Gastroesophageal sphincter (tissue), 4 donors: ENCODE measurements at regions not wholly inside any gene's neighbourhood (a gene's known extent, or its start where the extent isn't known, plus 50 kb on each side); places are given as distances from the start of the nearest gene placed in this dataset.

Experiments used
- ATAC-seq: fragments of 150-250 bp; one replicate; pipeline ENCODE4 v1.9.1; 2016; ENCODE audit warnings: mild to moderate bottlenecking, moderate library complexity
- H3K27ac ChIP-seq, 4 donors: fragments of 200-600 bp; sonication (generic) in 3 of 4; 1 replicate in 3 of 4; 2 replicates in 1 of 4; pipeline ENCODE4 v1.5.1; 2016 to 2019
- H3K27me3 ChIP-seq: fragments of 200-600 bp; sonication (generic); one replicate; pipeline ENCODE4 v1.5.1; 2019
- H3K36me3 ChIP-seq, 2 donors: fragments of 200-600 bp; sonication (generic); one replicate each; pipeline ENCODE4 v1.5.1; 2019; ENCODE audit warnings: control low read depth in 1 of 2
- H3K4me1 ChIP-seq, 3 donors: fragments of 200-600 bp; sonication (generic); 1 replicate in 2 of 3; 2 replicates in 1 of 3; pipeline ENCODE4 v1.5.1; 2016 to 2019; ENCODE audit warnings: control low read depth in 2 of 3
- H3K4me3 ChIP-seq, 2 donors: fragments of 200-600 bp; sonication (generic); one replicate each; pipeline ENCODE4 v1.5.1; 2019; ENCODE audit warnings: mild to moderate bottlenecking in 1 of 2, moderate library complexity in 1 of 2
- H3K9me3 ChIP-seq, 3 donors: fragments of 200-600 bp; sonication (generic); one replicate each; pipeline ENCODE4 v1.5.1; 2017 to 2019; ENCODE audit warnings: control low read depth in 2 of 3
- CTCF ChIP-seq, 4 experiments: fragments of 200-600 bp in 2 of 4; fragments of 450-650 bp in 2 of 4; sonication (generic) in 1 of 4; IDR thresholded peaks; one replicate each; pipeline ENCODE4 v1.5.1; 2017 to 2019; ENCODE audit warnings: antibody characterized with exemption in 4 of 4, mild to moderate bottlenecking in 2 of 4, moderate library complexity in 2 of 4
- EP300 ChIP-seq: sonication (generic); formaldehyde crosslinking; IDR thresholded peaks from one replicate; pipeline ENCODE4 v1.6.1; 2017; ENCODE audit warnings: antibody characterized with exemption, mild to moderate bottlenecking
- POLR2A ChIP-seq, 2 donors: fragments of 450-650 bp; IDR thresholded peaks; one replicate each; pipeline ENCODE4 v1.6.1; 2017; ENCODE audit warnings: antibody characterized with exemption in 2 of 2, mild to moderate bottlenecking in 2 of 2, moderate library complexity in 1 of 2
- POLR2AphosphoS5 ChIP-seq: sonication (generic); formaldehyde crosslinking; IDR thresholded peaks from one replicate; pipeline ENCODE4 v1.6.1; 2017; ENCODE audit warnings: antibody characterized with exemption
- WGBS, 2 donors: methylation state at CpG; one replicate each; pipeline ENCODE4 v1.1.5; 2018; ENCODE audit warnings: low coverage in 1 of 2; 5-methylcytosine and 5-hydroxymethylcytosine counted together

GRCh38 chr12:67444542-67444941 is 175.4 kb downstream of the CAND1 start:
- no peak for ATAC-seq

GRCh38 chr12:67446716-67447115 is 177.6 kb downstream of the CAND1 start:
- TF ChIP-seq CTCF (IDR thresholded peaks at IDR 0.05), result no peak
- TF ChIP-seq POLR2A (IDR thresholded peaks at IDR 0.05), result no peak
- no peak for TF ChIP-seq EP300
- no peak for TF ChIP-seq POLR2AphosphoS5
- Histone ChIP-seq H3K27me3 (no peaks in the 10 kb centered on the region), H3K4me1 (peaks cover 5 to 11% (median 7%) of the 10 kb centered on the region in 3 donors), H3K36me3 (no peaks in the 10 kb centered on the region), H3K9me3 (no peaks in the 10 kb centered on the region), H3K4me3 (no peak overlapping the region), H3K27ac (no peak overlapping the region)
- WGBS, 2 donors, result 75 to 96% methylated on average over 4 to 5 of the region's 5 CpGs
- ATAC-seq, result no peak

More at GRCh38 chr12:67444542-67444941, 175.4 kb downstream of the CAND1 start:
- no peak overlapping the region for H3K27ac ChIP-seq
- H3K36me3 ChIP-seq, result no peaks in the 10 kb centered on the region
- peaks cover 5 to 17% (median 7%) of the 10 kb centered on the region in 3 donors for H3K4me1 ChIP-seq
- no peaks in the 10 kb centered on the region for H3K9me3 ChIP-seq
- H3K27me3 ChIP-seq, result no peaks in the 10 kb centered on the region
- 91 to 100% methylated on average over 1 to 5 of the region's 5 CpGs for WGBS, 2 donors
- no peak overlapping the region for H3K4me3 ChIP-seq
- no peak for TF ChIP-seq CTCF (IDR thresholded peaks at IDR 0.05)
- no peak for TF ChIP-seq POLR2A (IDR thresholded peaks at IDR 0.05)
- TF ChIP-seq EP300, result no peak
- TF ChIP-seq POLR2AphosphoS5, result no peak

GRCh38 chr12:67447180-67447579 is 178.0 kb downstream of the CAND1 start:
- no peak for ATAC-seq
- TF ChIP-seq POLR2A (IDR thresholded peaks at IDR 0.05), result no peak
- no peak for TF ChIP-seq POLR2AphosphoS5
- TF ChIP-seq CTCF (IDR thresholded peaks at IDR 0.05), result no peak
- TF ChIP-seq EP300, result no peak
- Histone ChIP-seq H3K27ac (no peak overlapping the region), H3K36me3 (no peaks in the 10 kb centered on the region), H3K9me3 (no peaks in the 10 kb centered on the region), H3K4me1 (peaks cover 3 to 7% (median 5%) of the 10 kb centered on the region in 3 donors), H3K4me3 (no peak overlapping the region), H3K27me3 (no peaks in the 10 kb centered on the region)

GRCh38 chr12:67449591-67450052 is 180.5 kb downstream of the CAND1 start:
- H3K9me3 ChIP-seq, result no peaks in the 10 kb centered on the region
- no peaks in the 10 kb centered on the region for H3K27me3 ChIP-seq
- H3K27ac ChIP-seq, result no peak overlapping the region
- no peaks in the 10 kb centered on the region for H3K4me1 ChIP-seq
- no peak for ATAC-seq
- TF ChIP-seq CTCF (IDR thresholded peaks at IDR 0.05) (no peak), EP300 (no peak), POLR2AphosphoS5 (no peak), POLR2A (IDR thresholded peaks at IDR 0.05) (no peak)
- H3K4me3 ChIP-seq, result no peak overlapping the region
- WGBS, 2 donors, result 75 to 89% methylated on average over 5 to 6 of the region's 6 CpGs
- no peaks in the 10 kb centered on the region for H3K36me3 ChIP-seq

- Histone ChIP-seq H3K27me3 (no peaks in the 10 kb centered on the region), H3K4me3 (no peak overlapping the region), H3K9me3 (no peaks in the 10 kb centered on the region), H3K4me1 (no peaks in the 10 kb centered on the region), H3K27ac (no peak overlapping the region), H3K36me3 (no peaks in the 10 kb centered on the region)
- ATAC-seq, result no peak
- WGBS, 2 donors, result 67 to 88% methylated on average over 2 to 4 of the region's 4 CpGs
- TF ChIP-seq POLR2A (IDR thresholded peaks at IDR 0.05), result no peak
- TF ChIP-seq EP300, result no peak
- TF ChIP-seq POLR2AphosphoS5, result no peak
Observed at GRCh38 chr12:67450441-67450840, 181.3 kb downstream of the CAND1 start.
